SK-N-SH treated with all-trans-retinoic acid at 6 μM for 48 hours (cell line): ENCODE measurements at regions not wholly inside any gene's neighbourhood (a gene's known extent, or its start where the extent isn't known, plus 50 kb on each side); places are given as distances from the start of the nearest gene placed in this dataset.

Experiments
- ATAC-seq: fragments of 200-7000 bp; cut with Tn5 transposase; 3 replicates; pipeline ENCODE4 v1.9.1; 2020; ENCODE audit warnings: mild to moderate bottlenecking, moderate library complexity
- ARNTL ChIP-seq: fragments of 450-650 bp; formaldehyde crosslinking; IDR thresholded peaks from 2 replicates; pipeline ENCODE4 v1.5.0; 2020; ENCODE audit warnings: low read depth, mild to moderate bottlenecking, moderate library complexity, borderline replicate concordance
- CSDC2 ChIP-seq: fragments of 250-450 bp; sonication (Bioruptor Pico); IDR thresholded peaks from 2 replicates; pipeline ENCODE4 v1.5.0; 2020; ENCODE audit warnings: mild to moderate bottlenecking, moderate library complexity
- ESRRG ChIP-seq: fragments of 250-450 bp; sonication (Bioruptor Pico); IDR thresholded peaks from 2 replicates; pipeline ENCODE4 v1.6.1; 2021; ENCODE audit warnings: mild to moderate bottlenecking
- GLIS3 ChIP-seq: fragments of 250-450 bp; sonication (Bioruptor Pico); IDR thresholded peaks from 2 replicates; pipeline ENCODE4 v1.5.0; 2020; ENCODE audit warnings: mild to moderate bottlenecking, moderate library complexity
- ISL1 ChIP-seq: fragments of 250-450 bp; sonication (Bioruptor Pico); IDR thresholded peaks from 2 replicates; pipeline ENCODE4 v2.1.2; 2022; ENCODE audit warnings: mild to moderate bottlenecking, moderate library complexity
- OSR1 ChIP-seq: fragments of 250-450 bp; sonication (Bioruptor Pico); IDR thresholded peaks from 2 replicates; pipeline ENCODE4 v1.8.0; 2022; ENCODE audit warnings: moderate library complexity, mild to moderate bottlenecking, inconsistent platforms
- PPARA ChIP-seq: fragments of 250-450 bp; sonication (Bioruptor Pico); IDR thresholded peaks from 2 replicates; pipeline ENCODE4 v1.5.0; 2020; ENCODE audit warnings: mild to moderate bottlenecking, borderline replicate concordance
- RARB ChIP-seq: fragments of 250-450 bp; sonication (Bioruptor Pico); IDR thresholded peaks from 2 replicates; pipeline ENCODE4 v1.8.0; 2021; ENCODE audit warnings: mild to moderate bottlenecking, moderate library complexity
- SNAI2 ChIP-seq: fragments of 250-450 bp; sonication (Bioruptor Pico); IDR thresholded peaks from 2 replicates; pipeline ENCODE4 v1.5.0; 2020; ENCODE audit warnings: mild to moderate bottlenecking, moderate library complexity
- TCF4 ChIP-seq: fragments of 250-450 bp; sonication (Bioruptor Pico); IDR thresholded peaks from 2 replicates; pipeline ENCODE4 v1.8.0; 2021; ENCODE audit warnings: mild to moderate bottlenecking, moderate library complexity, borderline replicate concordance
- TOX ChIP-seq: fragments of 250-450 bp; sonication (Bioruptor Pico); IDR thresholded peaks from 2 replicates; pipeline ENCODE4 v1.8.0; 2021; ENCODE audit warnings: mild to moderate bottlenecking, moderate library complexity, borderline replicate concordance
- ZC3H10 ChIP-seq: fragments of 250-450 bp; sonication (Bioruptor Pico); IDR thresholded peaks from 2 replicates; pipeline ENCODE4 v1.5.1; 2021; ENCODE audit warnings: mild to moderate bottlenecking, moderate library complexity
- ZFP3 ChIP-seq: fragments of 250-450 bp; sonication (Bioruptor Pico); IDR thresholded peaks from 2 replicates; pipeline ENCODE4 v1.5.0; 2020; ENCODE audit warnings: mild to moderate bottlenecking, moderate library complexity
- ZFP30 ChIP-seq: fragments of 450-650 bp; formaldehyde crosslinking; IDR thresholded peaks from 2 replicates; pipeline ENCODE4 v1.5.0; 2022; ENCODE audit warnings: mild to moderate bottlenecking, moderate library complexity
- ZNF565 ChIP-seq: fragments of 450-650 bp; formaldehyde crosslinking; conservative IDR thresholded peaks from 2 replicates; pipeline ENCODE4 v1.5.0; 2020; ENCODE audit warnings: low read depth, mild to moderate bottlenecking, moderate library complexity
- ZNF70 ChIP-seq: fragments of 450-650 bp; formaldehyde crosslinking; IDR thresholded peaks from 2 replicates; pipeline ENCODE4 v1.5.0; 2020; ENCODE audit warnings: mild to moderate bottlenecking, moderate library complexity
- ZNF8 ChIP-seq: fragments of 450-650 bp; formaldehyde crosslinking; IDR thresholded peaks from 2 replicates; pipeline ENCODE4 v1.5.0; 2020; ENCODE audit warnings: mild to moderate bottlenecking, moderate library complexity
- TF ChIP-seq, protein P1 (sequence below): fragments of 250-450 bp; sonication (Bioruptor Pico); IDR thresholded peaks from 2 replicates; pipeline ENCODE4 v1.8.0; 2020; ENCODE audit warnings: mild to moderate bottlenecking, moderate library complexity, borderline replicate concordance
- TF ChIP-seq, protein P2 (sequence below): fragments of 250-450 bp; sonication (Bioruptor Pico); IDR thresholded peaks from 2 replicates; pipeline ENCODE4 v1.8.0; 2021; ENCODE audit warnings: low read depth, mild to moderate bottlenecking, moderate library complexity, borderline replicate concordance
- TF ChIP-seq, protein P3 (sequence below): fragments of 250-450 bp; sonication (Bioruptor Pico); IDR thresholded peaks from 2 replicates; pipeline ENCODE4 v1.5.1; 2020; ENCODE audit warnings: low read depth, mild to moderate bottlenecking, moderate library complexity
- TF ChIP-seq, protein P4 (sequence below): fragments of 250-450 bp; sonication (Bioruptor Pico); IDR thresholded peaks from 2 replicates; pipeline ENCODE4 v1.5.1; 2021; ENCODE audit warnings: mild to moderate bottlenecking, moderate library complexity

DNA sequence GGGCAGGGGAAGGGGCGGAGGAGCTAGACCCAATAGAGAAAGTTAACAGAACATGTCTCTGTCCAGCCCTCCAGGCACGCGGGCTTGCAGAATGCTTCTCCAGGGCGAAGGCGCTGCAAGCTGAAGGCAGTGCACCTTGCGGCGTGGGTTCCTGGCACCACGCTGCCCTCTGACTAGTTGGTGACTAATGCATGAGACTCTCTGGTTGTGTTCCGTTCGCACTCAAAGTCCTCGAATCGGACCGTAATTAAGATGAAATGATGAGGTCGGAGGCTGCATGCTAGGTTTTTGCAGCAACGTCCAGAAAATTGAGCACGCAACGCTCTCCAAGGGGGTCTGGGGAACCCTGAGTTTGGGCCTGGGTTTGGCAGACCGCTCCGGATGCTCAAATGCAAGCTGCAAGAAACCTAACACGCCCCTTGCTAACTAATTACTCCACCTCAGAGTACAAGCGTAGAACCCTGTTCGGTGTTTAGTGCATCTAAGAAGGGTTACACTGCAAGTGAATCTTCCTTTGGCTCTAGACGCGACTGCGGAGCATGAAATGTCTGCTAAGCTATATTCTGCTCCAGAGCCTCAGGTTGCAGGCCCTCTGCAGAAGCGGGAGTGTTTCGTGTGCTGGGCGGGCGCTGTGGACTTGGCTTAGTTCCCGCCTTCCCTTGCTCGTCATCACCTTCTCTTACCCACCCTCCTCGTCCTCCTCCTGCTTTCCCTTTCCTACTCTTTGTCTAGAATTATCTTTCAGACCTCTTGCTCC, 57.1 kb upstream of the NKAP start (continued):
- TF ChIP-seq ARNTL (CRISPR knock-in tag): no peak
- TF ChIP-seq ISL1 (CRISPR knock-in tag): no peak

DNA sequence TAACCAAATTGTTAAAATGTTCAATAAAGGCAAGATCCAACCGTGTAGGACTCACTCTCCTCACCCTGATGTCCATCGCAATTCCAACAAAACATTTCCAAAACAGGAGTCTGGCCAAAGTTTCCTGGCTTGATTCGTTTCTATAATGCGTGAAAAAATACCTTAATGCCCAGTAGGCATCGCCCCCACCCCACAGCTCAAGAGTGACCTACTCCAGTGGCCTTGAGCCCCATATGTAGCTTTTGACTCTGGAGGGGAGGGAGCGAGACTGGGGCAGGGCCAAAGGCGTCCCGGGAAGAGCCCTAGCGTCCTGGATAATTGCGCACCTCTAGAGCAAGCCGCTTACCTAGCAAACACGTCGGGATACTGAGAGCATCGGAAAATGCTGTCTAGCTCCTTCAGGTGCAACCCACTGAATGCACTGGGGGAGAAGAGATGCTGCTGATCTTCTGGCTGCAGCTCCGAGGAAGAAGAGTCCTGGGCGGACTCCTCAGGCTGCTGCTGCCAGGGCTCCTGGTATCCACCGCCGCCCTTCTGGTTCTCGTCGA, 55.6 kb upstream of the NKAP start:
- ATAC-seq: no peak
- TF ChIP-seq OSR1 (no peak), ZNF8 (CRISPR knock-in tag) (no peak), GLIS3 (CRISPR knock-in tag) (no peak)
- TF ChIP-seq, all 23 proteins: peak for 0

DNA sequence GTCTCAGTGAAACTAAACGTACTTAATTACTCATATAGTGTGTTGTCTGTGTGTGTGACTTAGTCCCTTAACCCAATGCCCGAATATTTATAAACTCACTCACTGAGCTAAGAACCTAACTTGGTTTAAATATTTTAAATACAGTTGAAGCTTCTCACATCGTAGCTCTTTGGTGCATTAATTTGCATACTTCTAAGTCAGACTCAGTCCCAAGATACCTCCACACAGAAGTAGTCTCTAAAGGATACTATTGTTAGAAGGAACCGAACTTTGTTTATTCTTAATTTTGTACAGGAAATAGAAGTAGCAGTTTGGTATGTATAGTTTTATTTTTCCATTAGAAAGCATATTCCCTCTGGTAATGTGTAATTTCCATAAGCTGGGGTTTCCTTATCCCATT, 54.0 kb upstream of the NKAP start:
- no peak for ATAC-seq
- TF ChIP-seq SNAI2 (no peak), ZNF70 (CRISPR knock-in tag) (no peak), ESRRG (no peak), ZFP3 (CRISPR knock-in tag) (no peak), ZNF565 (CRISPR knock-in tag) (no peak), ZFP30 (CRISPR knock-in tag) (no peak), TOX (CRISPR knock-in tag) (no peak), ISL1 (CRISPR knock-in tag) (no peak), ZC3H10 (CRISPR knock-in tag) (no peak), OSR1 (no peak), ARNTL (CRISPR knock-in tag) (no peak), PPARA (CRISPR knock-in tag) (no peak)
- TF ChIP-seq, protein P1, sequence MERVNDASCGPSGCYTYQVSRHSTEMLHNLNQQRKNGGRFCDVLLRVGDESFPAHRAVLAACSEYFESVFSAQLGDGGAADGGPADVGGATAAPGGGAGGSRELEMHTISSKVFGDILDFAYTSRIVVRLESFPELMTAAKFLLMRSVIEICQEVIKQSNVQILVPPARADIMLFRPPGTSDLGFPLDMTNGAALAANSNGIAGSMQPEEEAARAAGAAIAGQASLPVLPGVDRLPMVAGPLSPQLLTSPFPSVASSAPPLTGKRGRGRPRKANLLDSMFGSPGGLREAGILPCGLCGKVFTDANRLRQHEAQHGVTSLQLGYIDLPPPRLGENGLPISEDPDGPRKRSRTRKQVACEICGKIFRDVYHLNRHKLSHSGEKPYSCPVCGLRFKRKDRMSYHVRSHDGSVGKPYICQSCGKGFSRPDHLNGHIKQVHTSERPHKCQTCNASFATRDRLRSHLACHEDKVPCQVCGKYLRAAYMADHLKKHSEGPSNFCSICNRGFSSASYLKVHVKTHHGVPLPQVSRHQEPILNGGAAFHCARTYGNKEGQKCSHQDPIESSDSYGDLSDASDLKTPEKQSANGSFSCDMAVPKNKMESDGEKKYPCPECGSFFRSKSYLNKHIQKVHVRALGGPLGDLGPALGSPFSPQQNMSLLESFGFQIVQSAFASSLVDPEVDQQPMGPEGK (CRISPR knock-in tag): no peak
- TF ChIP-seq, protein P2, sequence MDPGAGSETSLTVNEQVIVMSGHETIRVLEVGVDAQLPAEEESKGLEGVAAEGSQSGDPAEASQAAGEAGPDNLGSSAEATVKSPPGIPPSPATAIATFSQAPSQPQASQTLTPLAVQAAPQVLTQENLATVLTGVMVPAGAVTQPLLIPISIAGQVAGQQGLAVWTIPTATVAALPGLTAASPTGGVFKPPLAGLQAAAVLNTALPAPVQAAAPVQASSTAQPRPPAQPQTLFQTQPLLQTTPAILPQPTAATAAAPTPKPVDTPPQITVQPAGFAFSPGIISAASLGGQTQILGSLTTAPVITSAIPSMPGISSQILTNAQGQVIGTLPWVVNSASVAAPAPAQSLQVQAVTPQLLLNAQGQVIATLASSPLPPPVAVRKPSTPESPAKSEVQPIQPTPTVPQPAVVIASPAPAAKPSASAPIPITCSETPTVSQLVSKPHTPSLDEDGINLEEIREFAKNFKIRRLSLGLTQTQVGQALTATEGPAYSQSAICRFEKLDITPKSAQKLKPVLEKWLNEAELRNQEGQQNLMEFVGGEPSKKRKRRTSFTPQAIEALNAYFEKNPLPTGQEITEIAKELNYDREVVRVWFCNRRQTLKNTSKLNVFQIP: no peak
- TF ChIP-seq, protein P3, sequence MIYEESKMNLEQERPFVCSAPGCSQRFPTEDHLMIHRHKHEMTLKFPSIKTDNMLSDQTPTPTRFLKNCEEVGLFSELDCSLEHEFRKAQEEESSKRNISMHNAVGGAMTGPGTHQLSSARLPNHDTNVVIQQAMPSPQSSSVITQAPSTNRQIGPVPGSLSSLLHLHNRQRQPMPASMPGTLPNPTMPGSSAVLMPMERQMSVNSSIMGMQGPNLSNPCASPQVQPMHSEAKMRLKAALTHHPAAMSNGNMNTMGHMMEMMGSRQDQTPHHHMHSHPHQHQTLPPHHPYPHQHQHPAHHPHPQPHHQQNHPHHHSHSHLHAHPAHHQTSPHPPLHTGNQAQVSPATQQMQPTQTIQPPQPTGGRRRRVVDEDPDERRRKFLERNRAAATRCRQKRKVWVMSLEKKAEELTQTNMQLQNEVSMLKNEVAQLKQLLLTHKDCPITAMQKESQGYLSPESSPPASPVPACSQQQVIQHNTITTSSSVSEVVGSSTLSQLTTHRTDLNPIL (CRISPR knock-in tag): no peak
- TF ChIP-seq, protein P4, sequence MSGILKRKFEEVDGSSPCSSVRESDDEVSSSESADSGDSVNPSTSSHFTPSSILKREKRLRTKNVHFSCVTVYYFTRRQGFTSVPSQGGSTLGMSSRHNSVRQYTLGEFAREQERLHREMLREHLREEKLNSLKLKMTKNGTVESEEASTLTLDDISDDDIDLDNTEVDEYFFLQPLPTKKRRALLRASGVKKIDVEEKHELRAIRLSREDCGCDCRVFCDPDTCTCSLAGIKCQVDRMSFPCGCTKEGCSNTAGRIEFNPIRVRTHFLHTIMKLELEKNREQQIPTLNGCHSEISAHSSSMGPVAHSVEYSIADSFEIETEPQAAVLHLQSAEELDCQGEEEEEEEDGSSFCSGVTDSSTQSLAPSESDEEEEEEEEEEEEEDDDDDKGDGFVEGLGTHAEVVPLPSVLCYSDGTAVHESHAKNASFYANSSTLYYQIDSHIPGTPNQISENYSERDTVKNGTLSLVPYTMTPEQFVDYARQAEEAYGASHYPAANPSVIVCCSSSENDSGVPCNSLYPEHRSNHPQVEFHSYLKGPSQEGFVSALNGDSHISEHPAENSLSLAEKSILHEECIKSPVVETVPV (CRISPR knock-in tag): no peak

DNA sequence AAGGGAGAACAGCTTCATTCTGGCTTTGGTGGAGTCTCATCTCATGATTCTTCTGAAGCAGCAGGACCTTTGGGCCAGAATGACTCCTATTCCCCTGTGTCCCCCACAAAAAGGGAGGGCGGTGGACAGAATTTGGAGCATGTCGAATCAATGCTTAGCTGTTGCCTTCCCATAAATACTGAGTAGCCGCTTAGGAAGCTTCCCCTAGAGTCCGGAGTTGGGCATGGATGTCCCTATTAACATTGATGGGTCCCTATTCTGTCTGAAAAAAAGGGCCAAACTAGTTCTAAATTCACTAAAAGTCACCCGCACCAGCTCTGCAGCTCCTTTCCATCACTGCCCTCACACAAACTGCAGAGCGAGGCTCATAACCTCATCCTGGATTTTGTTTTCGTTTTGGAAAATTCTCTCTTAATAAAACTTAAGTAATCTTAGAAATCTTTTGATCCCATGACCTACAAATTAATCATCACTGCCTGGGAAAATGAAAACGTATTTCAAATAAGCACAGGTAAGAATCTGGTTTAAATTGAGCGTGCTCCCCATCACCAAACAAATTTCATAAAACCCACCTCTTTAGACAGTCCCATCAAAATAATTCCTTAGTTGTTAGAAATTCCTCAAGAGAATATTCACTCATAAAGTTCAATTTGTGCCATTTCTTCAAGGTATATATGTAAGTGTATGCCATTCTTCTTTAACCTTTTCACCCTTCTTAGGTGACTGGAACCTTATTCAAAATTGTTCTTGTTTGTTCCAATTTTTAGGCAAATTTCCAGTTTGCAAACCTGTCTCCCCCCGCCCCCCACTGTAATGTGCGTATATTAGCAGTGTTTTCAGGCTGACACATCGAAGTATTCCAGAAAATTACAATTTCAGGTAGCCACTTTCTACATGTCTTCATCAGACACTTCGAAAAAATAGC, 53.3 kb upstream of the NKAP start:
- ATAC-seq: no peak
- no peak for TF ChIP-seq ZC3H10 (CRISPR knock-in tag)
- TF ChIP-seq RARB (CRISPR knock-in tag): no peak
- TF ChIP-seq, protein P4 (CRISPR knock-in tag): no peak
- no peak for TF ChIP-seq TCF4 (CRISPR knock-in tag)
- TF ChIP-seq ZNF8 (CRISPR knock-in tag): no peak
- no peak for TF ChIP-seq CSDC2 (CRISPR knock-in tag)
- no peak for TF ChIP-seq TOX (CRISPR knock-in tag)
- TF ChIP-seq, all 23 proteins: peak for 0
